ACC112 (cell line): ENCODE measurements at regions not wholly inside any gene's neighbourhood (a gene's known extent, or its start where the extent isn't known, plus 50 kb on each side); places are given as distances from the start of the nearest gene placed in this dataset.
A peak's percentile ranks its signal among the peaks of the same experiment; 100 is the strongest.
"Not testable (repeated sequence)": the region's sequence is repeated elsewhere in the genome, so short reads cannot be mapped to it uniquely, and the experiment has no call there.

Experiments used
- H2AFZ ChIP-seq: fragments of 200-600 bp; sonication (generic); one replicate; pipeline ENCODE4 v1.6.0; 2017; ENCODE audit warnings: antibody characterized with exemption, low read length; ENCODE audit not compliant: unreplicated experiment
- H3K27ac ChIP-seq: fragments of 200-600 bp; sonication (generic); 2 replicates; pipeline ENCODE4 v1.5.1; 2014; ENCODE audit warnings: low read depth, mild to moderate bottlenecking, antibody characterized with exemption, low read length, moderate library complexity
- H3K27me3 ChIP-seq: fragments of 200-600 bp; sonication (generic); 2 replicates; pipeline ENCODE4 v1.6.1; 2014; ENCODE audit warnings: mild to moderate bottlenecking, antibody characterized with exemption, low read length, moderate library complexity, mixed read lengths; ENCODE audit not compliant: insufficient read depth
- H3K36me3 ChIP-seq: fragments of 200-600 bp; sonication (generic); 2 replicates; pipeline ENCODE4 v1.6.1; 2016; ENCODE audit warnings: mild to moderate bottlenecking, antibody characterized with exemption, low read length, moderate library complexity, mixed read lengths; ENCODE audit not compliant: insufficient read depth
- H3K4me1 ChIP-seq: fragments of 200-600 bp; sonication (generic); one replicate; pipeline ENCODE4 v1.6.1; 2016; ENCODE audit warnings: low read length, mixed read lengths; ENCODE audit not compliant: insufficient read depth, unreplicated experiment, control insufficient read depth
- H3K4me3 ChIP-seq: fragments of 200-600 bp; sonication (generic); 2 replicates; pipeline ENCODE4 v1.5.1; 2014; ENCODE audit warnings: mild to moderate bottlenecking, low read depth, low read length
- H3K79me2 ChIP-seq: fragments of 200-600 bp; sonication (generic); one replicate; pipeline ENCODE4 v1.6.0; 2016; ENCODE audit warnings: low read length; ENCODE audit not compliant: control insufficient read depth, unreplicated experiment, insufficient read depth

- no peak overlapping the region for H3K27ac ChIP-seq
- peak overlapping the region; percentile 56 for H2AFZ ChIP-seq
- no peaks in the 10 kb centered on the region for H3K27me3 ChIP-seq
- no peak overlapping the region for H3K4me3 ChIP-seq
- H3K4me1 ChIP-seq, result peaks cover 15% of the 10 kb centered on the region
- H3K36me3 ChIP-seq, result no peaks in the 10 kb centered on the region
- H3K79me2 ChIP-seq, result no peaks in the 10 kb centered on the region
Observed at GRCh38 chr6:71083308-71083820, 126.5 kb upstream of the B3GAT2 start.

GRCh38 chr6:71088166-71088565 is 131.3 kb upstream of the B3GAT2 start:
- no peaks in the 10 kb centered on the region for H3K79me2 ChIP-seq
- H3K4me1 ChIP-seq, result no peaks in the 10 kb centered on the region
- H3K36me3 ChIP-seq, result no peaks in the 10 kb centered on the region
- H3K4me3 ChIP-seq, result no peak overlapping the region
- H3K27ac ChIP-seq, result no peak overlapping the region
- H3K27me3 ChIP-seq, result no peaks in the 10 kb centered on the region; the same call in 1 of the 2 replicates
- H2AFZ ChIP-seq, result no peak overlapping the region

- Histone ChIP-seq H3K4me1 (no peaks in the 10 kb centered on the region), H3K4me3 (no peak overlapping the region), H3K27me3 (peaks cover 15% of the 10 kb centered on the region), H2AFZ (no peak overlapping the region), H3K27ac (no peak overlapping the region), H3K79me2 (no peaks in the 10 kb centered on the region), H3K36me3 (no peaks in the 10 kb centered on the region)
Observed at GRCh38 chr6:71090217-71090616, 133.4 kb upstream of the B3GAT2 start.

GRCh38 chr6:71091167-71091566 is 134.3 kb upstream of the B3GAT2 start:
- H3K4me1 ChIP-seq, result no peaks in the 10 kb centered on the region
- H3K79me2 ChIP-seq, result no peaks in the 10 kb centered on the region
- no peak overlapping the region for H3K27ac ChIP-seq
- no peak overlapping the region for H2AFZ ChIP-seq
- H3K4me3 ChIP-seq, result no peak overlapping the region
- no peaks in the 10 kb centered on the region for H3K36me3 ChIP-seq
- H3K27me3 ChIP-seq, result peaks cover 23% of the 10 kb centered on the region

- Histone ChIP-seq H3K27ac (no peak overlapping the region), H3K36me3 (no peaks in the 10 kb centered on the region), H3K4me3 (no peak overlapping the region), H3K79me2 (no peaks in the 10 kb centered on the region), H3K4me1 (no peaks in the 10 kb centered on the region), H3K27me3 (peaks cover 29% of the 10 kb centered on the region), H2AFZ (no peak overlapping the region)
Observed at GRCh38 chr6:71091956-71092355, 135.1 kb upstream of the B3GAT2 start.

- not testable (repeated sequence) for H3K36me3 ChIP-seq, H3K27ac ChIP-seq, H3K4me1 ChIP-seq, H3K79me2 ChIP-seq, H2AFZ ChIP-seq, H3K4me3 ChIP-seq
- peaks cover 65% of the 10 kb centered on the region for H3K27me3 ChIP-seq
Observed at GRCh38 chr6:71097264-71097663, 140.4 kb upstream of the B3GAT2 start.

GRCh38 chr6:71099649-71100048 is 142.8 kb upstream of the B3GAT2 start:
- Histone ChIP-seq H3K4me1 (no peaks in the 10 kb centered on the region), H3K79me2 (no peaks in the 10 kb centered on the region), H2AFZ (no peak overlapping the region), H3K36me3 (no peaks in the 10 kb centered on the region), H3K27ac (no peak overlapping the region), H3K4me3 (no peak overlapping the region), H3K27me3 (peaks cover 54% of the 10 kb centered on the region)

GRCh38 chr6:71103130-71103529 is 146.3 kb upstream of the B3GAT2 start:
- Histone ChIP-seq H3K79me2 (no peaks in the 10 kb centered on the region), H3K4me3 (no peak overlapping the region), H3K27me3 (peaks cover 31% of the 10 kb centered on the region; the same call in 1 of the 2 replicates), H3K27ac (no peak overlapping the region), H2AFZ (no peak overlapping the region), H3K36me3 (no peaks in the 10 kb centered on the region), H3K4me1 (peaks cover 10% of the 10 kb centered on the region)

GRCh38 chr6:71103641-71104040 is 146.8 kb upstream of the B3GAT2 start:
- H3K4me1 ChIP-seq, result peaks cover 15% of the 10 kb centered on the region
- H3K79me2 ChIP-seq, result no peaks in the 10 kb centered on the region
- H3K4me3 ChIP-seq, result no peak overlapping the region
- H2AFZ ChIP-seq, result no peak overlapping the region
- peaks cover 25% of the 10 kb centered on the region; the same call in 1 of the 2 replicates for H3K27me3 ChIP-seq
- H3K27ac ChIP-seq, result no peak overlapping the region
- no peaks in the 10 kb centered on the region for H3K36me3 ChIP-seq

GRCh38 chr6:71106276-71106675 is 149.4 kb upstream of the B3GAT2 start:
- Histone ChIP-seq H3K79me2 (no peaks in the 10 kb centered on the region), H3K4me3 (no peak overlapping the region), H2AFZ (no peak overlapping the region), H3K27ac (no peak overlapping the region), H3K4me1 (peaks cover 16% of the 10 kb centered on the region), H3K27me3 (peaks cover 4% of the 10 kb centered on the region; the same call in 1 of the 2 replicates), H3K36me3 (no peaks in the 10 kb centered on the region)

- Histone ChIP-seq H3K4me3 (peak overlapping the region; percentile 68), H3K36me3 (no peaks in the 10 kb centered on the region), H3K4me1 (peaks cover 20% of the 10 kb centered on the region), H3K27me3 (no peaks in the 10 kb centered on the region; the same call in 1 of the 2 replicates), H3K27ac (peak overlapping the region; percentile 69), H2AFZ (peak overlapping the region; percentile 68), H3K79me2 (no peaks in the 10 kb centered on the region)
Observed at GRCh38 chr6:71107911-71108420, 151.1 kb upstream of the B3GAT2 start.
